Panc1 (cell line): ENCODE measurements at regions not wholly inside any gene's neighbourhood (a gene's known extent, or its start where the extent isn't known, plus 50 kb on each side); places are given as distances from the start of the nearest gene placed in this dataset.
A peak's percentile ranks its signal among the peaks of the same experiment; 100 is the strongest.

ENCODE experiments used
- CTCF ChIP-seq: fragments of 450-650 bp; IDR thresholded peaks from 2 replicates; pipeline ENCODE4 v1.5.1; 2017; ENCODE audit warnings: mild to moderate bottlenecking
- POLR2AphosphoS5 ChIP-seq: IDR thresholded peaks from 2 replicates; pipeline ENCODE4 v1.6.1; 2012; ENCODE audit warnings: mild to moderate bottlenecking, low read depth, low read length, moderate library complexity
- REST ChIP-seq, 2 experiments: IDR thresholded peaks; 2 replicates each; pipeline ENCODE4 v1.6.1; 2011 to 2012; ENCODE audit warnings: low read depth in 2 of 2, control low read depth in 1 of 2, low read length in 1 of 2, mild to moderate bottlenecking in 1 of 2, moderate library complexity in 1 of 2; ENCODE audit not compliant: insufficient read depth in 1 of 2
- TCF7L2 ChIP-seq: IDR thresholded peaks from 2 replicates; pipeline ENCODE4 v1.6.1; 2011; ENCODE audit warnings: mild to moderate bottlenecking, low read depth, low read length, inconsistent platforms

GRCh38 chr3:87088993-87089841 lies 98.3 kb upstream of the VGLL3 start:
- TF ChIP-seq CTCF (no peak), REST (IDR thresholded peaks at IDR 0.05; ENCODE audit: insufficient read depth in 1 of 2, low read depth in 2 of 2, low read length in 1 of 2) (no peak), POLR2AphosphoS5 (peak; percentile 67), TCF7L2 (no peak)
